ENCODE measurements at regions not wholly inside any gene's neighbourhood (a gene's known extent, or its start where the extent isn't known, plus 50 kb on each side); places are given as distances from the start of the nearest gene placed in this dataset.
"Not testable (repeated sequence)": the region's sequence is repeated elsewhere in the genome, so short reads cannot be mapped to it uniquely, and the experiment has no call there.

DNA sequence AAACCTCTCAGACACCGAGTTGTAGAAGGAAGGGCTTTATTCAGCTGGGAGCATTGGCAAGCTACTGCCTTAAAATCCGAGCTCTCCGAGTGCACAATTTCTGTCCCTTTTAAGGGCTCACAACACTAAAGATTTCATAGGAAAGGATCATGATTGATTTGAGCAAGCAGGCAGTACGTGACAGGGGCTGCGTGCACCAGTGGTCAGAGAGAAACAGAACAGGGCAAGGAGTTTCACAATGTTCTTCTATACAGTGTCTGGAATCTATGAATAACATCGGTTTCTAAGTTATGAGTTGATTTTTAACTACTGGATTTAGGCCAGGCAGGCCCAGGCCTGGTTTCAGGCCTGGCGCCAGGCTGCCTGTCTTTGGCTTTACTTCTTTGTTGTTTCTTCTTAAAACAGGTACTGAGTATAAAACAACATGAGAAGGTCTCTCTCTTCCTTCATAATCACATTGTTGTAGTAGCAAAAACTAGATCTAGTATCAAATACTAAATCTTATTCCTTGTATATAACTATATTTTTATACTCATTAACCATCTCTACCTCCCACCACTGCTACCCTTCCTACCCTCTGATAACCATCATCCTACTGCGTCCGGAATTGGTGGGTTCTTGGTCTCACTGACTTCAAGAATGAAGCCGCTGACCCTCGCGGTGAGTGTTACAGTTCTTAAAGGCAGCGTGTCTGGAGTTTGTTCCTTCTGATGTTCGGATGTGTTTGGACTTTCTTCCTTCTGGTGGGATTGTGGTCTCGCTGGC lies 1212.5 kb downstream of the OTOL1 start:
- not testable (repeated sequence) for H3K4me3 ChIP-seq (ENCODE audit: low read depth, low read length); DNase-seq (ENCODE audit: low read depth)

DNA sequence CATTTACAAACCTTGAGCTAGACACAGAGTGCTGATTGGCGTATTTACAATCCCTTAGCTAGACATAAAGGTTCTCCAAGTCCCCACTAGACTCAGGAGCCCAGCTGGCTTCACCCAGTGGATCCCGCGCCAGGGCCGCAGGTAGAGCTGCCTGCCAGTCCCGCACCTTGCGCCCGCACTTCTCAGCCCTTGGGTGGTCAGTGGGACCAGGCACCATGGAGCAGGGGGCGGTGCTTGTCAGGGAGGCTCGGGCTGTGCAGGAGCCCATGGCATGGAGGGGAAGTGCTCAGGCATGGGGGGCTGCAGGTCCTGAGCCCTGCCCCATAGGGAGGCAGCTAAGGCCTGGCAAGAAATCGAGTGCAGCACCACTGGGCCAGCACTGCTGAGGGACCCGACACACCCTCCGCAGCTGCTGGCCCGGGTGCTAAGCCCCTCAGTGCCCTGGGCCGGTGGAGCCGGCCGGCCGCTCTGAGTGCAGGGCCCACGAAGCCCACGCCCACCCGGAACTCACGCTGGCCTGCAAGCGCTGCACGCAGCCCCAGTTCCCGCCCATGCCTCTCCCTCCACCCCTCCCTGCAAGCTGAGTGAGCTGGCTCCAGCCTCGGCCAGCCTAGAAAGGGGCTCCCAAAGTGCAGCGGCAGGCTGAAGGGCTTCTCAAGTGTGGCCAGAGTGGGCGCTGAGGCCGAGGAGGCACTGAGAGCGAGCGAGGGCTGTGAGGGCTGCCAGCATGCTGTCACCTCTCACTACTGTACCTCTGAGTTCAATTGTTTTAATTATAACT lies 1213.9 kb downstream of the OTOL1 start:
- H3K4me3 ChIP-seq (ENCODE audit: low read depth, low read length) = no peak overlapping the region
- no peak for DNase-seq (ENCODE audit: low read depth)

GRCh38 chr3:162717074-162717473 lies 1220.5 kb downstream of the OTOL1 start:
- H3K4me3 ChIP-seq (ENCODE audit: low read depth, low read length) = not testable (repeated sequence)

DNA sequence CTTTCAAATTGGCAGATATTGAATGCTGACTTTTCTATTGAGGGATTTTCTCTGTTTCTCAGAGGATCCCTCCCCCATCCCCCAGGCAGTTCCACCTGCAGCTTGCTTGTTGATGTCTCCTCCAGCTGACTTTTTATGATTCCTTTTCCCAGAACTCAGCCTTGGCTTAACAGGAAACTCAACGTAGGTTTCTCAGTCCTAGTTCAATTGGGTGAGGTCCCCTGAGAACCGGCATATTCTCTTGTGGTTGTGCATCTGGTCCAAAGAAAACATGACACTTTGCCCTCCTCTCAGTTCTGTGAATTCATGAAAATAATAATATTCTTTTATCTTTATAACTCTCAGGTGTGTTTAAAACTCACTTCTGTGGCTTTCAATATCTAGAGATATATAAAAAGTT lies 1222.1 kb downstream of the OTOL1 start:
- no peak overlapping the region for H3K4me3 ChIP-seq (ENCODE audit: low read depth, low read length)
- DNase-seq (ENCODE audit: low read depth) = peak; percentile 48

More at GRCh38 chr3:162717074-162717473, 1220.5 kb downstream of the OTOL1 start:
- DNase-seq (ENCODE audit: low read depth) = not testable (repeated sequence)

DNA sequence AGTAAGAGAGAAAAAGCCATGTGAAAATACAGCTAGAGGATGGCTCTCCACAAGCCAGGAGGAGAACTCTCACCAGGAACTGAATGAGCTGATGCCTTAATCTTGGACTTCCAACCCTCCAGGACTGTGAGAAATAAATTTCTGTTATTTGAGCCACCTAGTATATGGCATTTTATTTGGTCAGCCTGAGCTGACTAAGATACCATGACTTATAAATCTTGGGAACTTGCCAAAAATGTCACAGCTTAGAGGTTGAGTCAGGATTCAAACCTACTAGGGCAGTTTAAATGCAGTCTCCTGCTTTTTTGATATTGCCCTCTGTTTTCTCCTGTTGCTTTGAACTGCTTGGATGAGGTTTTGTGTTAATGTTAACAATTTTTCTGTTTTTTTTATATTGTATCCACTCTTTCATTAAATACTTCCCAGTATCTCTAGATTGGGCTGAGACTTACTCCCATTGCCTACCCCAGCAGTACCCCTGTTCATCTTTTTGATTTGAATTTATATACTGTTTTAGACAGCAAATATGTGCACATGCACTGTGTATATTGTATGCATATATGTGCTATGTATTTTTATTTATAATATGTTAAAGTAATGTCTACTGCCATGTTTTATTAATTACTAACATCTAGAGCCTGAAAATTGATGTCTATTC lies 1223.2 kb downstream of the OTOL1 start:
- no peak overlapping the region for H3K4me3 ChIP-seq (ENCODE audit: low read depth, low read length)
- DNase-seq (ENCODE audit: low read depth) = peak; percentile 93

DNA sequence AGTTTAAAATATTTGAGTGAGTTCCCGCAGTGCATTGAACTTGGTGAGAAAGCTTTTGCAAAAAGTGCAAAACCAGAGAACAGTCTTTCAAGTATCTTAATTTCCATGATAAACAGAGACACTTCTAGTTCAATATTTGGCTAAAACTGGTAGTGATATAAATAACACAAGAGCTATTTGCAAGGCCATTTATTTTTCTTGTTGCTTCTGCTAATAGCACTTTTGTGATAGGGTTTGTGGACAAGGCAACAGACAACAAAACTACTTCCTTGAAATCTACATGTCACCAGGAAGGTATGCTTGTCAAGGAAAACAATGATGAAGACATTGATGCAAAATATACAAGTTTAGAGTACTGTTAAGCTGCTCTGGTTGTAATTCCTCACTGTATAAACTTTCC lies 1225.1 kb downstream of the OTOL1 start:
- no peak for DNase-seq (ENCODE audit: low read depth)
- H3K4me3 ChIP-seq (ENCODE audit: low read depth, low read length) = no peak overlapping the region

- DNase-seq (ENCODE audit: low read depth) = no peak
- no peak overlapping the region for H3K4me3 ChIP-seq (ENCODE audit: low read depth, low read length)
Observed at GRCh38 chr3:162722337-162722736, 1225.7 kb downstream of the OTOL1 start.

- H3K4me3 ChIP-seq (ENCODE audit: low read depth, low read length); DNase-seq (ENCODE audit: low read depth): not testable (repeated sequence)
Observed at GRCh38 chr3:162722796-162723195, 1226.2 kb downstream of the OTOL1 start.

- H3K4me3 ChIP-seq (ENCODE audit: low read depth, low read length) = no peak overlapping the region
- DNase-seq (ENCODE audit: low read depth) = no peak
Observed at GRCh38 chr3:162729686-162730085, 1233.1 kb downstream of the OTOL1 start.

GRCh38 chr3:162731961-162732360 lies 1235.4 kb downstream of the OTOL1 start:
- H3K4me3 ChIP-seq (ENCODE audit: low read depth, low read length); DNase-seq (ENCODE audit: low read depth): not testable (repeated sequence)

- DNase-seq (ENCODE audit: low read depth) = no peak
- H3K4me3 ChIP-seq (ENCODE audit: low read depth, low read length) = no peak overlapping the region
Observed at GRCh38 chr3:162738784-162739183, 1242.2 kb downstream of the OTOL1 start.

GRCh38 chr3:162740941-162741596 lies 1244.5 kb downstream of the OTOL1 start:
- no peak overlapping the region for H3K4me3 ChIP-seq (ENCODE audit: low read depth, low read length)
- DNase-seq (ENCODE audit: low read depth) = no peak

GRCh38 chr3:162742159-162742717 lies 1245.6 kb downstream of the OTOL1 start:
- no peak for DNase-seq (ENCODE audit: low read depth)
- H3K4me3 ChIP-seq (ENCODE audit: low read depth, low read length) = no peak overlapping the region

GRCh38 chr3:162743091-162743490 lies 1246.5 kb downstream of the OTOL1 start:
- H3K4me3 ChIP-seq (ENCODE audit: low read depth, low read length) = no peak overlapping the region
- DNase-seq (ENCODE audit: low read depth) = peak; percentile 48

- H3K4me3 ChIP-seq (ENCODE audit: low read depth, low read length) = no peak overlapping the region
- DNase-seq (ENCODE audit: low read depth) = no peak
Observed at GRCh38 chr3:162760789-162761188, 1264.2 kb downstream of the OTOL1 start.

GRCh38 chr3:162764051-162764807 lies 1267.6 kb downstream of the OTOL1 start:
- H3K4me3 ChIP-seq (ENCODE audit: low read depth, low read length) = no peak overlapping the region
- no peak for DNase-seq (ENCODE audit: low read depth)

GRCh38 chr3:162764808-162765071 lies 1268.1 kb downstream of the OTOL1 start:
- no peak for DNase-seq (ENCODE audit: low read depth)
- no peak overlapping the region for H3K4me3 ChIP-seq (ENCODE audit: low read depth, low read length)

DNA sequence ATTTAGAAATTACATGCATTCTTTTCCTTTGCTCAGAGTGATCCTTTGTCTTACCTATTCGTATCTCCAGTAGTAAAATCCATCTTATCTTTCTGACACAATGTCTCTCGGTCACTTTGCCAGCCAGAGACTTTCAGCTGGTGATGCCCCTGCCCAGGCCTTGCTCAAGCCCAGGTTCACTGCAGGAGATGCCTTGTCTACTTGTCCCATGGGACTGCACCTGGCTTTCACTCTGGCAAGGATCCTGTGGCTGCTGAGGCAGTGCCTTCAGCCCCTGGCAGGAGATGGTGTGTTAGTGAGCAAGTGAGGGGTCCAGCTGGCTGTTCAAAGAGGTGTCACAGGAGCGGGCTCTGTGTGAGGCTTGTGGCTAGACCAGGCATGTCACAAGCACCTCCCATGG lies 1268.9 kb downstream of the OTOL1 start:
- no peak overlapping the region for H3K4me3 ChIP-seq (ENCODE audit: low read depth, low read length)

GRCh38 chr3:162769564-162769963 lies 1273.0 kb downstream of the OTOL1 start:
- no peak overlapping the region for H3K4me3 ChIP-seq (ENCODE audit: low read depth, low read length)
- DNase-seq (ENCODE audit: low read depth) = no peak

More for the DNA sequence above, 1268.9 kb downstream of the OTOL1 start:
- no peak for DNase-seq (ENCODE audit: low read depth)
